Left lung (tissue), 4 donors: ENCODE measurements at regions not wholly inside any gene's neighbourhood (a gene's known extent, or its start where the extent isn't known, plus 50 kb on each side); places are given as distances from the start of the nearest gene placed in this dataset.
A peak's percentile ranks its signal among the peaks of the same experiment; 100 is the strongest.

Experiments used
- ATAC-seq: fragments of 200-7000 bp; cut with Tn5 transposase; one replicate; pipeline ENCODE4 v1.9.1; 2020; ENCODE audit warnings: moderate library complexity
- DNase-seq, 4 donors: peaks; one replicate each; pipeline ENCODE4 v3.0.0-alpha.2; 2013 to 2020
- H3K27ac ChIP-seq, 2 donors: fragments of 200-600 bp; sonication (generic) in 1 of 2; one replicate each; pipeline versions ENCODE4 v1.5.0 to v1.8.0; 2020 to 2021
- H3K27me3 ChIP-seq, 2 donors: fragments of 200-600 bp; sonication (generic) in 1 of 2; one replicate each; pipeline versions ENCODE4 v1.5.0 to v1.8.0; 2020 to 2021
- H3K36me3 ChIP-seq, 2 donors: fragments of 200-600 bp; sonication (generic) in 1 of 2; one replicate each; pipeline versions ENCODE4 v1.5.0 to v1.8.0; 2020 to 2021
- H3K4me1 ChIP-seq, 2 donors: fragments of 200-600 bp; one replicate each; pipeline ENCODE4 v1.8.0; 2021
- H3K4me3 ChIP-seq, 2 donors: fragments of 200-600 bp; sonication (generic) in 1 of 2; one replicate each; pipeline versions ENCODE4 v1.5.0 to v1.8.0; 2020 to 2021; ENCODE audit warnings: mild to moderate bottlenecking in 1 of 2
- H3K9me3 ChIP-seq, 2 donors: fragments of 200-600 bp; sonication (generic) in 1 of 2; one replicate each; pipeline versions ENCODE4 v1.5.0 to v1.8.0; 2020 to 2021
- CTCF ChIP-seq, 2 donors: fragments of 200-600 bp; sonication (generic) in 1 of 2; IDR thresholded peaks; one replicate each; pipeline versions ENCODE4 v1.5.0 to v1.8.0; 2021; ENCODE audit warnings: antibody characterized with exemption in 2 of 2
- intact Hi-C, 2 donors: fragments of 100-400 bp; cut with DNase I; formaldehyde crosslinking; loops; one replicate each; pipeline versions ENCODE4 v1.11.2 to v1.14.2; 2022
- donor health status: DM: no; HTN: yes; CAD: no.
- donor health status: DM: no; HTN: no; CAD: no.

DNA sequence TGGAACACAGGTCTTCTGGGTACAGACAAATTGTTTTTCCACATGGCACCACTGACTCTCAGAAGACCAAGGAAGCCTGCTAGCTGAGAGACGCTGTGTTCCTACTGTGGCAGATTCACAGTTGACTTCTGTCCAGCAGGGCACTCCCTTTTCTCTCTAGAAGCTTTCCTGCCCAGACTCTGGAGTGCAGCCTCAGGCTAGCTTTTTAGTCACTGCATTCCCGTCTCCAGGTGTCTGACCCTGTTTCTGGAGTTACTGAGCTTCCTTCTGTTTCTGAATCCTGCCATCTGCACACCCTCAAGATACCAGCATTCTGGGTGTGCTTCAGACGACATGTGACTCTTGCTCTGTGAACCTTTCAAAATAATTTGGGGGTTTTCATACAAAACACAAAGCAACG lies 125.1 kb downstream of the TMEM200C start:
- intact Hi-C loops, result no loop called here
- DNase-seq, result no peak

GRCh38 chr18:5768454-5768853 lies 126.9 kb downstream of the TMEM200C start:
- Histone ChIP-seq H3K4me1 (no peaks in the 10 kb centered on the region), H3K9me3 (no peaks in the 10 kb centered on the region), H3K27ac (no peak overlapping the region), H3K4me3 (no peak overlapping the region), H3K36me3 (no peaks in the 10 kb centered on the region), H3K27me3 (no peaks in the 10 kb centered on the region)
- DNase-seq (no peak), ATAC-seq (no peak)
- intact Hi-C loops, result no loop called here
- TF ChIP-seq CTCF (IDR thresholded peaks at IDR 0.05), result no peak

More for the DNA sequence above, 125.1 kb downstream of the TMEM200C start:
- Histone ChIP-seq H3K27ac (no peak overlapping the region), H3K4me1 (no peaks in the 10 kb centered on the region), H3K9me3 (no peaks in the 10 kb centered on the region), H3K27me3 (no peaks in the 10 kb centered on the region), H3K36me3 (no peaks in the 10 kb centered on the region), H3K4me3 (no peak overlapping the region)
- no peak for TF ChIP-seq CTCF (IDR thresholded peaks at IDR 0.05)
- no peak for ATAC-seq

- Histone ChIP-seq H3K27ac (no peak overlapping the region), H3K27me3 (peaks cover 0 to 6% of the 10 kb centered on the region in 2 donors), H3K4me3 (no peak overlapping the region), H3K4me1 (no peaks in the 10 kb centered on the region), H3K36me3 (no peaks in the 10 kb centered on the region), H3K9me3 (no peaks in the 10 kb centered on the region)
- intact Hi-C loops, result no loop called here
- TF ChIP-seq CTCF (IDR thresholded peaks at IDR 0.05), result no peak
- DNase-seq (peak in 1 of 4 donors; percentile 2), ATAC-seq (peak; percentile 62)
Measured at GRCh38 chr18:5759194-5759593, 136.1 kb downstream of the TMEM200C start.

GRCh38 chr18:5756823-5757222 lies 138.5 kb downstream of the TMEM200C start:
- intact Hi-C loops, result no loop called here
- peaks cover 0 to 6% of the 10 kb centered on the region in 2 donors for H3K27me3 ChIP-seq
- H3K9me3 ChIP-seq, result no peaks in the 10 kb centered on the region
- H3K27ac ChIP-seq, result no peak overlapping the region
- DNase-seq (no peak), ATAC-seq (no peak)
- no peak for TF ChIP-seq CTCF (IDR thresholded peaks at IDR 0.05)
- H3K36me3 ChIP-seq, result no peaks in the 10 kb centered on the region
- no peaks in the 10 kb centered on the region for H3K4me1 ChIP-seq
- no peak overlapping the region for H3K4me3 ChIP-seq

- Histone ChIP-seq H3K27ac (no peak overlapping the region), H3K4me1 (no peaks in the 10 kb centered on the region), H3K4me3 (no peak overlapping the region), H3K9me3 (no peaks in the 10 kb centered on the region), H3K27me3 (no peaks in the 10 kb centered on the region), H3K36me3 (no peaks in the 10 kb centered on the region)
- ATAC-seq, result no peak
- DNase-seq, result no peak
- TF ChIP-seq CTCF (IDR thresholded peaks at IDR 0.05), result no peak
- intact Hi-C loops, result no loop called here
Measured at GRCh38 chr18:5747678-5748077, 147.6 kb downstream of the TMEM200C start.
